GM23338 (cell line): ENCODE measurements at regions not wholly inside any gene's neighbourhood (a gene's known extent, or its start where the extent isn't known, plus 50 kb on each side); places are given as distances from the start of the nearest gene placed in this dataset.

Source experiments
- ATAC-seq: fragments of 200-7000 bp; cut with Tn5 transposase; 3 replicates; pipeline ENCODE4 v1.9.1; 2020
- DNase-seq: peaks from one replicate; pipeline ENCODE4 v3.0.0-alpha.2; 2015; ENCODE audit warnings: low spot score
- H2AFZ ChIP-seq: fragments of 200-600 bp; sonication (generic); 2 replicates; pipeline ENCODE4 v1.8.0; 2016; ENCODE audit warnings: antibody characterized with exemption, mild to moderate bottlenecking, moderate library complexity
- H3F3A ChIP-seq: fragments of 200-600 bp; sonication (generic); replicated peaks from 2 replicates; pipeline ENCODE4 v1.8.0; 2017; ENCODE audit warnings: antibody characterized with exemption, mixed run types, low read depth
- H3K27ac ChIP-seq: fragments of 200-600 bp; sonication (generic); 2 replicates; pipeline ENCODE4 v1.6.1; 2016; ENCODE audit warnings: low read depth
- H3K27me3 ChIP-seq: fragments of 200-600 bp; sonication (generic); 2 replicates; pipeline ENCODE4 v1.8.0; 2016; ENCODE audit warnings: mild to moderate bottlenecking, mixed run types, moderate library complexity; ENCODE audit not compliant: insufficient read depth
- H3K36me3 ChIP-seq: fragments of 200-600 bp; sonication (generic); 2 replicates; pipeline ENCODE4 v1.8.0; 2016; ENCODE audit warnings: mild to moderate bottlenecking; ENCODE audit not compliant: insufficient read depth
- H3K4me1 ChIP-seq: fragments of 200-600 bp; sonication (generic); 2 replicates; pipeline ENCODE4 v1.8.0; 2016; ENCODE audit warnings: mild to moderate bottlenecking, moderate library complexity; ENCODE audit not compliant: insufficient read depth
- H3K4me2 ChIP-seq: fragments of 200-600 bp; sonication (generic); 2 replicates; pipeline ENCODE4 v1.7.1; 2017; ENCODE audit warnings: mixed run types
- H3K4me3 ChIP-seq: fragments of 200-600 bp; sonication (generic); 2 replicates; pipeline ENCODE4 v1.6.1; 2016; ENCODE audit warnings: mixed run types
- H3K79me2 ChIP-seq: fragments of 200-600 bp; sonication (generic); replicated peaks from 2 replicates; pipeline ENCODE4 v1.8.0; 2017; ENCODE audit warnings: mild to moderate bottlenecking; ENCODE audit not compliant: insufficient read depth
- H3K9me2 ChIP-seq: fragments of 200-600 bp; sonication (generic); 2 replicates; pipeline ENCODE4 v1.8.0; 2017; ENCODE audit not compliant: insufficient read depth
- H4K20me1 ChIP-seq: fragments of 200-600 bp; sonication (generic); replicated peaks from 2 replicates; pipeline ENCODE4 v1.8.0; 2017; ENCODE audit warnings: mild to moderate bottlenecking; ENCODE audit not compliant: insufficient read depth
- H3K27ac Mint-ChIP-seq: 2 replicates; pipeline ENCODE4 v1.8.0; 2020; ENCODE audit warnings: inconsistent platforms, mild to moderate bottlenecking, moderate library complexity, mixed read lengths
- H3K27me3 Mint-ChIP-seq: 3 replicates; pipeline ENCODE4 v1.8.0; 2022; ENCODE audit warnings: low read depth, mild to moderate bottlenecking, moderate library complexity, mixed read lengths, inconsistent platforms; ENCODE audit not compliant: insufficient read depth, poor library complexity
- H3K36me3 Mint-ChIP-seq: 3 replicates; pipeline ENCODE4 v1.8.0; 2021; ENCODE audit warnings: low read depth, mild to moderate bottlenecking, inconsistent platforms, moderate library complexity, mixed read lengths
- H3K4me1 Mint-ChIP-seq: 3 replicates; pipeline ENCODE4 v1.8.0; 2020; ENCODE audit warnings: mild to moderate bottlenecking, inconsistent platforms, mixed read lengths
- H3K4me3 Mint-ChIP-seq: 3 replicates; pipeline ENCODE4 v1.8.0; 2021; ENCODE audit warnings: moderate library complexity, mild to moderate bottlenecking, inconsistent platforms, mixed read lengths
- H3K9me3 Mint-ChIP-seq: 3 replicates; pipeline ENCODE4 v1.8.0; 2020; ENCODE audit warnings: moderate library complexity, mild to moderate bottlenecking, inconsistent platforms, mixed read lengths
- CREB1 ChIP-seq: fragments of 250-450 bp; sonication (Bioruptor Pico); IDR thresholded peaks from 2 replicates; pipeline ENCODE4 v1.5.0; 2020; ENCODE audit warnings: low read depth, mild to moderate bottlenecking, moderate library complexity
- ETS1 ChIP-seq: IDR thresholded peaks from 2 replicates; pipeline ENCODE4 v1.6.1; 2016; ENCODE audit warnings: antibody characterized with exemption
- EZH2 ChIP-seq: fragments of 200-600 bp; sonication (generic); IDR thresholded peaks from one replicate; pipeline ENCODE4 v1.8.0; 2017; ENCODE audit warnings: antibody characterized with exemption, mild to moderate bottlenecking, low read depth; ENCODE audit not compliant: unreplicated experiment
- EZH2phosphoT487 ChIP-seq: fragments of 200-600 bp; sonication (generic); IDR thresholded peaks from one replicate; pipeline ENCODE4 v1.8.1; 2018; ENCODE audit warnings: antibody characterized with exemption; ENCODE audit not compliant: unreplicated experiment
- JUNB ChIP-seq: IDR thresholded peaks from one replicate; pipeline ENCODE4 v1.6.1; 2016; ENCODE audit warnings: antibody characterized with exemption; ENCODE audit not compliant: unreplicated experiment
- NANOG ChIP-seq: IDR thresholded peaks from 2 replicates; pipeline ENCODE4 v1.6.1; 2016; ENCODE audit warnings: antibody characterized with exemption, borderline replicate concordance
- POLR2AphosphoS5 ChIP-seq: IDR thresholded peaks from 2 replicates; pipeline ENCODE4 v1.6.1; 2016; ENCODE audit warnings: antibody characterized with exemption, low read depth
- REST ChIP-seq: IDR thresholded peaks from one replicate; pipeline ENCODE4 v1.6.1; 2018; ENCODE audit warnings: antibody characterized with exemption; ENCODE audit not compliant: unreplicated experiment
- STAT1 ChIP-seq: IDR thresholded peaks from one replicate; pipeline ENCODE4 v1.6.1; 2016; ENCODE audit warnings: antibody characterized with exemption; ENCODE audit not compliant: unreplicated experiment
- ZNF114 ChIP-seq: fragments of 250-450 bp; sonication (Bioruptor Pico); IDR thresholded peaks from 2 replicates; pipeline ENCODE4 v1.5.0; 2020; ENCODE audit warnings: mild to moderate bottlenecking, moderate library complexity
- ZNF331 ChIP-seq: fragments of 250-450 bp; sonication (Bioruptor Pico); IDR thresholded peaks from 2 replicates; pipeline ENCODE4 v1.5.0; 2020; ENCODE audit warnings: low read depth, mild to moderate bottlenecking, moderate library complexity
- TF ChIP-seq, protein P1 (sequence below), 2 experiments: fragments of 200-600 bp in 1 of 2; sonication (generic) in 1 of 2; conservative IDR thresholded peaks; 2 replicates each; pipeline versions ENCODE4 v1.5.1 to v1.6.1; 2016 to 2017; ENCODE audit warnings: antibody characterized with exemption in 2 of 2, low read depth in 2 of 2, mild to moderate bottlenecking in 2 of 2, moderate library complexity in 1 of 2

DNA sequence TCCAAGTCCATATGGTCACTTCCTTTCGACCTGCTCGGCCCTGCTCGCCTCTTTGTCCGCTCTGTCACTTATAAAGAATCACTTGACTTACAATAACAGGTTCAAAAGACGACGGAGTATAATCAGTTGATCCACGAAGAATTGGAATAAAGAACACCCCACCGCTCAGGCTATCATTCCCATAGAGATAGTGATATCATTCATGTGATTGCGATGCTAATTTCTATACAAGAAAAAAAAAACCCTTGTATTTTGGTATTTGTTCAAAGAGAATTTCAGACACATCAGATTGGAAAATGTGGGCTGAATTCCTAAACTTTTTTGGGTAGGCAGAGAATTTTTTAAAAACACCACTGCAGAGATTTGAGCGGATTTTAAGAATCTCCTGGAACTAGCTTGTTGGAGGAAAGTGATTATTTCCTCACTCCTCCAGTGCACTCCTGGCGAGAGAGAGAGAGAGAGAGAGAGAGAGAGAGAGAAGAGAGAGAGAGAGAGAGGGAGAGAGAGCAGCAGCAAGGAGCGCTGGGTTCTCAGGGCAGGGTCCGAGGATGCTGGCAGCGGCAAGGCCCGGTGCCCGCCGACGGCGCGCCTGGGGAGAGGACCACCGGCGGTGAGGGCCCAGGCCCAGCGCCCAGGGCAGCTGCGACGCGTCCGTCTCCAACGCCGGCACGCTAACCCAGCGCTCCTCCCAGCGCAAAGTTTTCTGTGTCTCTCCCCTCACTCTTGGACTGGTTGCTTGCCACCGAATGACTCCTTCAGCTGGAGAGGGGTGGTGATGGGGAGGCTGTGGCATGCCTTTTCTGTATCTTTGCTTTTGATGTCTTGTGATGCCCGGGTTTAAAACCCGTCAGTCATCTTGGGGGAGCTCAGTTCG lies 149.0 kb upstream of the ZNF536 start:
- Histone ChIP-seq H2AFZ (peak overlapping the region; percentile 78; the same call in 1 of the 2 replicates), H3K27ac (no peak overlapping the region), H4K20me1 (0 out of 2 replicates have a peak, but pooled peaks cover 3% of the 10 kb centered on the region), H3K27me3 (peaks cover 72% of the 10 kb centered on the region), H3K4me2 (peak overlapping the region; percentile 93), H3F3A (0 out of 2 replicates have a peak, but pooled peaks cover 3% of the 10 kb centered on the region), H3K9me2 (no peaks in the 10 kb centered on the region), H3K4me1 (peaks cover 31% of the 10 kb centered on the region), H3K36me3 (no peaks in the 10 kb centered on the region), H3K4me3 (peak overlapping the region; percentile 68), H3K79me2 (no peaks in the 10 kb centered on the region)
- Mint-ChIP-seq H3K4me3 (peak overlapping the region; percentile 70), H3K27me3 (peaks cover 57% of the 10 kb centered on the region), H3K4me1 (peaks cover 30% of the 10 kb centered on the region), H3K9me3 (no peaks in the 10 kb centered on the region; the same call in 1 of the 3 replicates), H3K27ac (no peak overlapping the region), H3K36me3 (no peaks in the 10 kb centered on the region; the same call in 2 of the 3 replicates)
- peak; percentile 14 for ATAC-seq
- DNase-seq: peak; percentile 63
- TF ChIP-seq POLR2AphosphoS5 (no peak), STAT1 (no peak), ZNF331 (CRISPR knock-in tag) (no peak), JUNB (no peak), ETS1 (no peak), NANOG (no peak), EZH2 (peak; percentile 62)
- TF ChIP-seq, protein P1, sequence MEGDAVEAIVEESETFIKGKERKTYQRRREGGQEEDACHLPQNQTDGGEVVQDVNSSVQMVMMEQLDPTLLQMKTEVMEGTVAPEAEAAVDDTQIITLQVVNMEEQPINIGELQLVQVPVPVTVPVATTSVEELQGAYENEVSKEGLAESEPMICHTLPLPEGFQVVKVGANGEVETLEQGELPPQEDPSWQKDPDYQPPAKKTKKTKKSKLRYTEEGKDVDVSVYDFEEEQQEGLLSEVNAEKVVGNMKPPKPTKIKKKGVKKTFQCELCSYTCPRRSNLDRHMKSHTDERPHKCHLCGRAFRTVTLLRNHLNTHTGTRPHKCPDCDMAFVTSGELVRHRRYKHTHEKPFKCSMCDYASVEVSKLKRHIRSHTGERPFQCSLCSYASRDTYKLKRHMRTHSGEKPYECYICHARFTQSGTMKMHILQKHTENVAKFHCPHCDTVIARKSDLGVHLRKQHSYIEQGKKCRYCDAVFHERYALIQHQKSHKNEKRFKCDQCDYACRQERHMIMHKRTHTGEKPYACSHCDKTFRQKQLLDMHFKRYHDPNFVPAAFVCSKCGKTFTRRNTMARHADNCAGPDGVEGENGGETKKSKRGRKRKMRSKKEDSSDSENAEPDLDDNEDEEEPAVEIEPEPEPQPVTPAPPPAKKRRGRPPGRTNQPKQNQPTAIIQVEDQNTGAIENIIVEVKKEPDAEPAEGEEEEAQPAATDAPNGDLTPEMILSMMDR (conservative IDR thresholded peaks at IDR 0.05; ENCODE audit: low read depth in 2 of 2): no peak

DNA sequence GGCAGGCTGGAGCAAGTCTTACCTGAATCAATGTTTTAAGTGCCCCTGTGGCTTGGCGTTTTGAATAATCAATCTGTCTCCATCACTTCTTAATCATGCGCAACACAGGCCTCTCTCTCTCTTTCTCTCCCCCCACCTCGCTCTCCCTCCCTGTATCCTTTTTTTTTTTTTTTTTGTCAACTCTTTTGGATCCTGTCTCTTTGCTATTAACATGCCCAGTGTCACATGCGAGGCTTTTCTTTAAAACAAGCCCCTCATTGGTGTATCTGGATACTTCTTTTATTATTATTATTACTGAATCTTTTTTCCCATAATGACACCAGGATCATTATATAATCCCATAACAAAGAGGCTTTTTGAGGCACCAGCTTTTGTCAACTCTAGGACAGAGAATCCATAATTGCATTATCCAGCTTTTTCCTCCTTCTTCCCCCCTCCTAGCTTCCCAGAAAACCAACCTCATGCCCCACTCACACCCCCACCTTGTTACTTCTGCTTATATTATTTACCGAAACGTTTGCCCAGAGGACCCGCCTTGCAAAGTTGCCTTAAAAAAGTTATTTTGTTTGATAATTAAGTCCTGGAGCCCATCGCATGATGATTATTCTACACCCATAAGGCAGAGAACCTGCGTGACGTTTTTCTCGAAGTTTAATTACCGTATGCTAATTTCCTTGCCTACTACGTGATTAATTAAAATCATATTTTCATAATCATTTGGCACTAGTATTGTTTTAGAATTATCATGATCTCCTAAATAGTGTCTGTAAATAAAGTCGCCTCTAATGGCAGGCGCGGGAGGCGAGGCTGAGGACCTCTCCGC lies 148.1 kb upstream of the ZNF536 start:
- no peaks in the 10 kb centered on the region; the same call in 1 of the 3 replicates for H3K9me3 Mint-ChIP-seq
- peaks cover 64% of the 10 kb centered on the region for H3K27me3 Mint-ChIP-seq
- H3K4me2 ChIP-seq: peak overlapping the region; percentile 93
- no peaks in the 10 kb centered on the region for H3K9me2 ChIP-seq
- H3K79me2 ChIP-seq: no peaks in the 10 kb centered on the region
- peaks cover 80% of the 10 kb centered on the region for H3K27me3 ChIP-seq
- H3K4me3 ChIP-seq: peak overlapping the region; percentile 68
- 0 out of 2 replicates have a peak, but pooled peaks cover 3% of the 10 kb centered on the region for H4K20me1 ChIP-seq
- ATAC-seq: no peak
- no peak overlapping the region for H3K27ac ChIP-seq
- no peak overlapping the region for H3K27ac Mint-ChIP-seq
- peaks cover 32% of the 10 kb centered on the region for H3K4me1 ChIP-seq
- H3F3A ChIP-seq: 0 out of 2 replicates have a peak, but pooled peaks cover 3% of the 10 kb centered on the region
- DNase-seq: no peak
- no peaks in the 10 kb centered on the region; the same call in 2 of the 3 replicates for H3K36me3 Mint-ChIP-seq
- H3K4me3 Mint-ChIP-seq: peak overlapping the region; percentile 70
- no peak overlapping the region for H2AFZ ChIP-seq
- H3K36me3 ChIP-seq: no peaks in the 10 kb centered on the region
- peaks cover 30% of the 10 kb centered on the region for H3K4me1 Mint-ChIP-seq
- TF ChIP-seq REST: no peak
- no peak for TF ChIP-seq EZH2
- no peak for TF ChIP-seq EZH2phosphoT487
- no peak for TF ChIP-seq POLR2AphosphoS5
- no peak for TF ChIP-seq CREB1
- TF ChIP-seq ZNF331 (CRISPR knock-in tag): no peak
- no peak for TF ChIP-seq ZNF114 (CRISPR knock-in tag)
- TF ChIP-seq ETS1: no peak
